ENCODE measurements at regions not wholly inside any gene's neighbourhood (a gene's known extent, or its start where the extent isn't known, plus 50 kb on each side); places are given as distances from the start of the nearest gene placed in this dataset.

- intact Hi-C loops (cut with DNase I, micrococcal nuclease): no loop called here
- Histone ChIP-seq H3K9me3 (no peaks in the 10 kb centered on the region), H3K36me3 (ENCODE audit: low read depth) (no peaks in the 10 kb centered on the region), H3K4me1 (ENCODE audit: low read depth) (no peaks in the 10 kb centered on the region), H3K4me3 (no peak overlapping the region)
- DNase-seq (no peak), ATAC-seq (no peak)
- no peak for TF ChIP-seq CTCF (IDR thresholded peaks at IDR 0.05)
Measured at GRCh38 chr9:89811886-89812450, 207.2 kb downstream of the GADD45G start.

GRCh38 chr9:89812556-89813181 is 207.9 kb downstream of the GADD45G start:
- Histone ChIP-seq H3K4me3 (no peak overlapping the region), H3K4me1 (ENCODE audit: low read depth) (no peaks in the 10 kb centered on the region), H3K36me3 (ENCODE audit: low read depth) (no peaks in the 10 kb centered on the region), H3K9me3 (no peaks in the 10 kb centered on the region)
- ATAC-seq: no peak
- no peak for TF ChIP-seq CTCF (IDR thresholded peaks at IDR 0.05)
- no peak for DNase-seq
- intact Hi-C loops (cut with DNase I, micrococcal nuclease): no loop called here

- ATAC-seq (no peak), DNase-seq (no peak)
- H3K4me1 ChIP-seq (ENCODE audit: low read depth): no peaks in the 10 kb centered on the region
- H3K36me3 ChIP-seq (ENCODE audit: low read depth): no peaks in the 10 kb centered on the region
- H3K4me3 ChIP-seq: no peak overlapping the region
- intact Hi-C loops (cut with DNase I, micrococcal nuclease): no loop called here
- TF ChIP-seq CTCF (IDR thresholded peaks at IDR 0.05): no peak
- H3K9me3 ChIP-seq: no peaks in the 10 kb centered on the region
Measured at GRCh38 chr9:89813482-89813881, 208.7 kb downstream of the GADD45G start.

GRCh38 chr9:89814340-89815040 is 209.7 kb downstream of the GADD45G start:
- ATAC-seq (no peak), DNase-seq (no peak)
- no peaks in the 10 kb centered on the region for H3K36me3 ChIP-seq (ENCODE audit: low read depth)
- intact Hi-C loops (cut with DNase I, micrococcal nuclease): no loop called here
- no peaks in the 10 kb centered on the region for H3K9me3 ChIP-seq
- H3K4me1 ChIP-seq (ENCODE audit: low read depth): no peaks in the 10 kb centered on the region
- no peak for TF ChIP-seq CTCF (IDR thresholded peaks at IDR 0.05)
- H3K4me3 ChIP-seq: no peak overlapping the region

GRCh38 chr9:89815061-89815902 is 210.5 kb downstream of the GADD45G start:
- DNase-seq: no peak
- intact Hi-C loops (cut with DNase I, micrococcal nuclease): no loop called here

More at GRCh38 chr9:89815061-89815902, 210.5 kb downstream of the GADD45G start:
- Histone ChIP-seq H3K4me3 (no peak overlapping the region), H3K9me3 (no peaks in the 10 kb centered on the region), H3K4me1 (ENCODE audit: low read depth) (no peaks in the 10 kb centered on the region), H3K36me3 (ENCODE audit: low read depth) (no peaks in the 10 kb centered on the region)
- TF ChIP-seq CTCF (IDR thresholded peaks at IDR 0.05): no peak
- ATAC-seq: no peak
